Uterus (tissue), 3 donors: ENCODE measurements at regions not wholly inside any gene's neighbourhood (a gene's known extent, or its start where the extent isn't known, plus 50 kb on each side); places are given as distances from the start of the nearest gene placed in this dataset.
"Not testable (repeated sequence)": the region's sequence is repeated elsewhere in the genome, so short reads cannot be mapped to it uniquely, and the experiment has no call there.

Experiments used
- DNase-seq, 2 donors: peaks; one replicate each; pipeline ENCODE4 v3.0.0-alpha.2; 2019 to 2020
- H3K27ac ChIP-seq, 2 donors: fragments of 200-600 bp; sonication (generic); 1 replicate in 1 of 2; 2 replicates in 1 of 2; pipeline ENCODE4 v1.5.1; 2016 to 2018
- H3K27me3 ChIP-seq, 2 donors: fragments of 200-600 bp; sonication (generic); one replicate each; pipeline ENCODE4 v1.5.1; 2018 to 2019; ENCODE audit warnings: control low read depth in 1 of 2
- H3K36me3 ChIP-seq, 2 donors: fragments of 200-600 bp; sonication (generic); one replicate each; pipeline ENCODE4 v1.5.1; 2019; ENCODE audit warnings: control low read depth in 1 of 2
- H3K4me1 ChIP-seq, 2 donors: fragments of 200-600 bp; sonication (generic); one replicate each; pipeline ENCODE4 v1.5.1; 2018 to 2019; ENCODE audit warnings: control low read depth in 1 of 2
- H3K4me3 ChIP-seq, 2 donors: fragments of 200-600 bp; sonication (generic); 1 replicate in 1 of 2; 2 replicates in 1 of 2; pipeline ENCODE4 v1.5.1; 2018 to 2019; ENCODE audit warnings: mild to moderate bottlenecking in 1 of 2
- H3K9me3 ChIP-seq, 2 donors: fragments of 200-600 bp; sonication (generic); one replicate each; pipeline ENCODE4 v1.5.1; 2019; ENCODE audit warnings: control low read depth in 1 of 2
- CTCF ChIP-seq, 4 experiments: fragments of 200-600 bp in 2 of 4; fragments of 450-650 bp in 2 of 4; sonication (generic) in 2 of 4; IDR thresholded peaks; one replicate each; pipeline ENCODE4 v1.5.1; 2016 to 2019; ENCODE audit warnings: antibody characterized with exemption in 4 of 4, mild to moderate bottlenecking in 2 of 4, moderate library complexity in 1 of 4
- POLR2A ChIP-seq, 2 donors: fragments of 450-650 bp; IDR thresholded peaks; one replicate each; pipeline ENCODE4 v1.6.1; 2016; ENCODE audit warnings: antibody characterized with exemption in 2 of 2, mild to moderate bottlenecking in 1 of 2, moderate library complexity in 1 of 2
- intact Hi-C: fragments of 100-400 bp; cut with DNase I; formaldehyde crosslinking; loops from one replicate; pipeline ENCODE4 v1.15.1; 2023; ENCODE audit warnings: low total_unique reads
- donor health status: DM: yes; HTN: yes; CAD: no.

GRCh38 chr19:32067685-32068084 is 277.7 kb upstream of the ZNF507 start:
- no peak for TF ChIP-seq CTCF (IDR thresholded peaks at IDR 0.05)
- TF ChIP-seq POLR2A (IDR thresholded peaks at IDR 0.05) = no peak
- H3K9me3 ChIP-seq = no peaks in the 10 kb centered on the region
- H3K27ac ChIP-seq = no peak overlapping the region
- H3K4me1 ChIP-seq = no peaks in the 10 kb centered on the region
- H3K36me3 ChIP-seq = no peaks in the 10 kb centered on the region
- intact Hi-C loops = no loop called here
- no peaks in the 10 kb centered on the region for H3K27me3 ChIP-seq
- H3K4me3 ChIP-seq = no peak overlapping the region
- no peak for DNase-seq

GRCh38 chr19:32068793-32069192 is 276.6 kb upstream of the ZNF507 start:
- no peaks in the 10 kb centered on the region for H3K27me3 ChIP-seq
- H3K4me3 ChIP-seq = no peak overlapping the region
- intact Hi-C loops = no loop called here
- no peak for DNase-seq
- no peaks in the 10 kb centered on the region for H3K4me1 ChIP-seq
- H3K36me3 ChIP-seq = no peaks in the 10 kb centered on the region
- no peaks in the 10 kb centered on the region for H3K9me3 ChIP-seq
- no peak for TF ChIP-seq CTCF (IDR thresholded peaks at IDR 0.05)
- no peak for TF ChIP-seq POLR2A (IDR thresholded peaks at IDR 0.05)
- H3K27ac ChIP-seq = no peak overlapping the region

GRCh38 chr19:32070101-32070500 is 275.3 kb upstream of the ZNF507 start:
- no peaks in the 10 kb centered on the region for H3K4me1 ChIP-seq
- DNase-seq = no peak
- no peaks in the 10 kb centered on the region for H3K27me3 ChIP-seq
- no peaks in the 10 kb centered on the region for H3K9me3 ChIP-seq
- H3K36me3 ChIP-seq = no peaks in the 10 kb centered on the region
- H3K4me3 ChIP-seq = no peak overlapping the region
- TF ChIP-seq CTCF (IDR thresholded peaks at IDR 0.05) = no peak
- no peak for TF ChIP-seq POLR2A (IDR thresholded peaks at IDR 0.05)
- H3K27ac ChIP-seq = no peak overlapping the region
- intact Hi-C loops = no loop called here

- Histone ChIP-seq H3K27me3 (no peaks in the 10 kb centered on the region), H3K4me1 (no peaks in the 10 kb centered on the region), H3K36me3 (no peaks in the 10 kb centered on the region), H3K27ac (no peak overlapping the region), H3K9me3 (no peaks in the 10 kb centered on the region), H3K4me3 (no peak overlapping the region)
- intact Hi-C loops = no loop called here
- TF ChIP-seq CTCF (IDR thresholded peaks at IDR 0.05) (no peak), POLR2A (IDR thresholded peaks at IDR 0.05) (no peak)
- DNase-seq = no peak
These were observed 263.4 kb upstream of the ZNF507 start for GRCh38 chr19:32082028-32082427.

GRCh38 chr19:32084756-32085363 is 260.6 kb upstream of the ZNF507 start:
- H3K4me3 ChIP-seq, H3K4me1 ChIP-seq, H3K36me3 ChIP-seq, H3K27ac ChIP-seq, H3K9me3 ChIP-seq, H3K27me3 ChIP-seq, DNase-seq, intact Hi-C loops: not testable (repeated sequence)

GRCh38 chr19:32091241-32091640 is 254.2 kb upstream of the ZNF507 start:
- H3K27me3 ChIP-seq = no peaks in the 10 kb centered on the region
- no peak overlapping the region for H3K27ac ChIP-seq
- H3K9me3 ChIP-seq = no peaks in the 10 kb centered on the region
- intact Hi-C loops = no loop called here
- DNase-seq = no peak
- H3K4me1 ChIP-seq = no peaks in the 10 kb centered on the region
- H3K4me3 ChIP-seq = no peak overlapping the region
- no peaks in the 10 kb centered on the region for H3K36me3 ChIP-seq
- TF ChIP-seq CTCF (IDR thresholded peaks at IDR 0.05) (no peak), POLR2A (IDR thresholded peaks at IDR 0.05) (no peak)
